Thoracic aorta (tissue), 2 donors: ENCODE measurements at regions not wholly inside any gene's neighbourhood (a gene's known extent, or its start where the extent isn't known, plus 50 kb on each side); places are given as distances from the start of the nearest gene placed in this dataset.
A peak's percentile ranks its signal among the peaks of the same experiment; 100 is the strongest.

Experiments
- ATAC-seq: fragments of 150-250 bp; one replicate; pipeline ENCODE4 v1.8.0; 2017; ENCODE audit warnings: low read depth; ENCODE audit not compliant: insufficient number of reproducible peaks, low FRiP score
- DNase-seq: peaks from one replicate; pipeline ENCODE4 v3.0.0-alpha.2; 2020; ENCODE audit warnings: low spot score
- H3K27ac ChIP-seq, 2 donors: fragments of 200-600 bp; sonication (generic); 1 replicate in 1 of 2; 2 replicates in 1 of 2; pipeline ENCODE4 v1.5.1; 2016; ENCODE audit warnings: mild to moderate bottlenecking in 2 of 2, moderate library complexity in 2 of 2
- H3K27me3 ChIP-seq: fragments of 200-600 bp; sonication (generic); replicated peaks from 2 replicates; pipeline ENCODE4 v1.6.0; 2016; ENCODE audit warnings: mild to moderate bottlenecking; ENCODE audit not compliant: insufficient read depth
- H3K36me3 ChIP-seq: fragments of 200-600 bp; sonication (generic); one replicate; pipeline ENCODE4 v1.5.1; 2016
- H3K4me1 ChIP-seq, 2 donors: fragments of 200-600 bp; sonication (generic); 1 replicate in 1 of 2; 2 replicates in 1 of 2; pipeline versions ENCODE4 v1.5.1 to v1.6.0; 2016; ENCODE audit warnings: low read depth in 2 of 2, mild to moderate bottlenecking in 1 of 2; ENCODE audit not compliant: control insufficient read depth in 1 of 2
- H3K4me3 ChIP-seq: fragments of 200-600 bp; sonication (generic); 2 replicates; pipeline ENCODE4 v1.5.1; 2016; ENCODE audit warnings: mild to moderate bottlenecking
- H3K9me3 ChIP-seq: fragments of 200-600 bp; sonication (generic); 2 replicates; pipeline ENCODE4 v1.5.1; 2016
- CTCF ChIP-seq: fragments of 200-600 bp; sonication (generic); IDR thresholded peaks from one replicate; pipeline ENCODE4 v1.5.1; 2019; ENCODE audit warnings: antibody characterized with exemption

- Histone ChIP-seq H3K36me3 (no peaks in the 10 kb centered on the region), H3K4me3 (no peak overlapping the region), H3K4me1 (peaks cover 0 to 3% of the 10 kb centered on the region in 2 donors), H3K27ac (no peak overlapping the region), H3K9me3 (no peaks in the 10 kb centered on the region), H3K27me3 (no peaks in the 10 kb centered on the region)
- no peak for ATAC-seq
- no peak for TF ChIP-seq CTCF
- DNase-seq, result no peak
Observed at GRCh38 chr12:42760550-42760949, 171.0 kb upstream of the PRICKLE1 start.

- Histone ChIP-seq H3K36me3 (no peaks in the 10 kb centered on the region), H3K27ac (no peak overlapping the region), H3K4me1 (peaks cover 0 to 3% of the 10 kb centered on the region in 2 donors), H3K9me3 (no peaks in the 10 kb centered on the region), H3K27me3 (no peaks in the 10 kb centered on the region), H3K4me3 (no peak overlapping the region)
- TF ChIP-seq CTCF, result no peak
- no peak for ATAC-seq
- DNase-seq, result peak; percentile 5
Observed at GRCh38 chr12:42759622-42760273, 170.2 kb upstream of the PRICKLE1 start.

GRCh38 chr12:42758806-42759205 lies 169.3 kb upstream of the PRICKLE1 start:
- TF ChIP-seq CTCF, result no peak
- no peaks in the 10 kb centered on the region for H3K9me3 ChIP-seq
- DNase-seq (no peak), ATAC-seq (no peak)
- peaks cover 0 to 3% of the 10 kb centered on the region in 2 donors for H3K4me1 ChIP-seq
- H3K36me3 ChIP-seq, result no peaks in the 10 kb centered on the region
- no peak overlapping the region for H3K27ac ChIP-seq
- no peak overlapping the region for H3K4me3 ChIP-seq
- no peaks in the 10 kb centered on the region for H3K27me3 ChIP-seq

GRCh38 chr12:42757624-42758119 lies 168.1 kb upstream of the PRICKLE1 start:
- DNase-seq (no peak), ATAC-seq (no peak)
- Histone ChIP-seq H3K4me3 (no peak overlapping the region), H3K36me3 (no peaks in the 10 kb centered on the region), H3K9me3 (no peaks in the 10 kb centered on the region), H3K27me3 (no peaks in the 10 kb centered on the region), H3K27ac (no peak overlapping the region), H3K4me1 (peaks cover 0 to 3% of the 10 kb centered on the region in 2 donors)
- TF ChIP-seq CTCF, result no peak

- TF ChIP-seq CTCF, result no peak
- Histone ChIP-seq H3K36me3 (no peaks in the 10 kb centered on the region), H3K27ac (no peak overlapping the region), H3K4me3 (no peak overlapping the region), H3K27me3 (no peaks in the 10 kb centered on the region), H3K9me3 (no peaks in the 10 kb centered on the region), H3K4me1 (peaks cover 0 to 3% of the 10 kb centered on the region in 2 donors)
- ATAC-seq (no peak), DNase-seq (no peak)
Observed at GRCh38 chr12:42756841-42757623, 167.5 kb upstream of the PRICKLE1 start.
